ENCODE measurements at regions not wholly inside any gene's neighbourhood (a gene's known extent, or its start where the extent isn't known, plus 50 kb on each side); places are given as distances from the start of the nearest gene placed in this dataset.

- H3K36me3 ChIP-seq (ENCODE audit: control insufficient read depth in 4 of 4, insufficient read depth in 3 of 4, low read depth in 1 of 4, low read length in 3 of 4), result no peaks in the 10 kb centered on the region
- H3K27ac ChIP-seq (ENCODE audit: low read depth in 1 of 2, low read length in 2 of 2), result no peak overlapping the region
- H3K27me3 ChIP-seq (ENCODE audit: control insufficient read depth in 4 of 4, insufficient read depth in 4 of 4, low read length in 3 of 4), result no peaks in the 10 kb centered on the region
- DNase-seq (ENCODE audit: low spot score), result no peak
- 81% methylated on average over 13 of the region's 13 CpGs for WGBS
- TF ChIP-seq CTCF (IDR thresholded peaks at IDR 0.05; ENCODE audit: low read depth, low read length, missing input control), result no peak
- TF ChIP-seq JUND (IDR thresholded peaks at IDR 0.05), result no peak
- TF ChIP-seq SP1 (IDR thresholded peaks at IDR 0.05), result no peak
- TF ChIP-seq TAF1 (conservative IDR thresholded peaks at IDR 0.05), result no peak
- no peak for TF ChIP-seq HNF4G (IDR thresholded peaks at IDR 0.05)
- TF ChIP-seq, protein P1, sequence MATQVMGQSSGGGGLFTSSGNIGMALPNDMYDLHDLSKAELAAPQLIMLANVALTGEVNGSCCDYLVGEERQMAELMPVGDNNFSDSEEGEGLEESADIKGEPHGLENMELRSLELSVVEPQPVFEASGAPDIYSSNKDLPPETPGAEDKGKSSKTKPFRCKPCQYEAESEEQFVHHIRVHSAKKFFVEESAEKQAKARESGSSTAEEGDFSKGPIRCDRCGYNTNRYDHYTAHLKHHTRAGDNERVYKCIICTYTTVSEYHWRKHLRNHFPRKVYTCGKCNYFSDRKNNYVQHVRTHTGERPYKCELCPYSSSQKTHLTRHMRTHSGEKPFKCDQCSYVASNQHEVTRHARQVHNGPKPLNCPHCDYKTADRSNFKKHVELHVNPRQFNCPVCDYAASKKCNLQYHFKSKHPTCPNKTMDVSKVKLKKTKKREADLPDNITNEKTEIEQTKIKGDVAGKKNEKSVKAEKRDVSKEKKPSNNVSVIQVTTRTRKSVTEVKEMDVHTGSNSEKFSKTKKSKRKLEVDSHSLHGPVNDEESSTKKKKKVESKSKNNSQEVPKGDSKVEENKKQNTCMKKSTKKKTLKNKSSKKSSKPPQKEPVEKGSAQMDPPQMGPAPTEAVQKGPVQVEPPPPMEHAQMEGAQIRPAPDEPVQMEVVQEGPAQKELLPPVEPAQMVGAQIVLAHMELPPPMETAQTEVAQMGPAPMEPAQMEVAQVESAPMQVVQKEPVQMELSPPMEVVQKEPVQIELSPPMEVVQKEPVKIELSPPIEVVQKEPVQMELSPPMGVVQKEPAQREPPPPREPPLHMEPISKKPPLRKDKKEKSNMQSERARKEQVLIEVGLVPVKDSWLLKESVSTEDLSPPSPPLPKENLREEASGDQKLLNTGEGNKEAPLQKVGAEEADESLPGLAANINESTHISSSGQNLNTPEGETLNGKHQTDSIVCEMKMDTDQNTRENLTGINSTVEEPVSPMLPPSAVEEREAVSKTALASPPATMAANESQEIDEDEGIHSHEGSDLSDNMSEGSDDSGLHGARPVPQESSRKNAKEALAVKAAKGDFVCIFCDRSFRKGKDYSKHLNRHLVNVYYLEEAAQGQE (IDR thresholded peaks at IDR 0.05), result no peak
- TF ChIP-seq HNF4A (conservative IDR thresholded peaks at IDR 0.05), result no peak
- no peak for TF ChIP-seq RAD21 (IDR thresholded peaks at IDR 0.05)
- no peak for TF ChIP-seq NR2F2 (IDR thresholded peaks at IDR 0.05)
- TF ChIP-seq GABPA (IDR thresholded peaks at IDR 0.05 in 1 of 2, conservative IDR thresholded peaks at IDR 0.05 in 1 of 2), result no peak
- no peak for TF ChIP-seq YY1 (IDR thresholded peaks at IDR 0.05)
- no peak for TF ChIP-seq ATF3 (IDR thresholded peaks at IDR 0.05)
- TF ChIP-seq FOXA2 (IDR thresholded peaks at IDR 0.05), result no peak
- TF ChIP-seq ZBTB33 (IDR thresholded peaks at IDR 0.05), result no peak
- no peak for TF ChIP-seq RXRA (IDR thresholded peaks at IDR 0.05)
- TF ChIP-seq FOXA1 (IDR thresholded peaks at IDR 0.05), result no peak
- H3K9me3 ChIP-seq (ENCODE audit: control insufficient read depth in 4 of 4, low read length in 3 of 4), result no peaks in the 10 kb centered on the region
- no peak overlapping the region for H3K4me3 ChIP-seq (ENCODE audit: low read depth in 1 of 3, low read length in 3 of 3)
- no peak overlapping the region for H3K9ac ChIP-seq (ENCODE audit: low read depth in 1 of 2, low read length in 2 of 2)
- no peaks in the 10 kb centered on the region for H3K4me1 ChIP-seq (ENCODE audit: control insufficient read depth in 4 of 4, insufficient read depth in 4 of 4, low read length in 3 of 4)
Observed at GRCh38 chr3:193851941-193852674, 259.1 kb downstream of the OPA1 start.

DNA sequence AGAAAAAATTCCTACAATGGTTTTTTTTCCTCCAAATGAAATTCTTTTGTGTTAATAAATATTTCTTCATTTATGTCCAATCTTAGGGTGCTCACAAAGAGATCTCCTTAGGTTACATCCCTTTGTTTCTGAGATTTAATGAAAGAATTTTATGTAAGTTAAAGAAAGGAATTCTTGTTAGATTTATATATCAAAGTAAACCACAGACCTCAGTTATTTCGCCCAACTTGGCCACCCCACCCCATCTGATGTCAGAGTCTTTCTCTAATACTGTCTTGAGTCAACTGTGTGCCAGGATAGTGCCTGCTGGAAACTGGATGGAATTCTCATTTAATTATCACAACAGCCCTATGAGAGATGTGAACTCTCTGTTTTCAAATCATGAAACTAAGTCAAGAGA is 259.9 kb downstream of the OPA1 start:
- no peak overlapping the region for H3K9ac ChIP-seq (ENCODE audit: low read depth in 1 of 2, low read length in 2 of 2)
- H3K4me3 ChIP-seq (ENCODE audit: low read depth in 1 of 3, low read length in 3 of 3), result no peak overlapping the region
- no peak for TF ChIP-seq CTCF (IDR thresholded peaks at IDR 0.05; ENCODE audit: low read depth, low read length, missing input control)
- no peak for TF ChIP-seq HNF4G (IDR thresholded peaks at IDR 0.05)
- no peak for TF ChIP-seq YY1 (IDR thresholded peaks at IDR 0.05)
- TF ChIP-seq TAF1 (conservative IDR thresholded peaks at IDR 0.05), result no peak
- no peak for TF ChIP-seq JUND (IDR thresholded peaks at IDR 0.05)
- TF ChIP-seq FOXA2 (IDR thresholded peaks at IDR 0.05), result no peak
- TF ChIP-seq RAD21 (IDR thresholded peaks at IDR 0.05), result no peak
- TF ChIP-seq ZBTB33 (IDR thresholded peaks at IDR 0.05), result no peak
- no peak for TF ChIP-seq SP1 (IDR thresholded peaks at IDR 0.05)
- TF ChIP-seq NR2F2 (IDR thresholded peaks at IDR 0.05), result no peak
- TF ChIP-seq RXRA (IDR thresholded peaks at IDR 0.05), result no peak
- no peak for TF ChIP-seq HNF4A (conservative IDR thresholded peaks at IDR 0.05)
- no peaks in the 10 kb centered on the region for H3K27me3 ChIP-seq (ENCODE audit: control insufficient read depth in 4 of 4, insufficient read depth in 4 of 4, low read length in 3 of 4)
- 90% methylated on average over 1 of the region's 1 CpG for WGBS
- no peaks in the 10 kb centered on the region for H3K36me3 ChIP-seq (ENCODE audit: control insufficient read depth in 4 of 4, insufficient read depth in 3 of 4, low read depth in 1 of 4, low read length in 3 of 4)
- no peaks in the 10 kb centered on the region for H3K9me3 ChIP-seq (ENCODE audit: control insufficient read depth in 4 of 4, low read length in 3 of 4)
- no peak for DNase-seq (ENCODE audit: low spot score)
- H3K4me1 ChIP-seq (ENCODE audit: control insufficient read depth in 4 of 4, insufficient read depth in 4 of 4, low read length in 3 of 4), result no peaks in the 10 kb centered on the region
- H3K27ac ChIP-seq (ENCODE audit: low read depth in 1 of 2, low read length in 2 of 2), result no peak overlapping the region

Measured in liver (tissue), 8 donors.